MCF 10A (cell line): ENCODE measurements at regions not wholly inside any gene's neighbourhood (a gene's known extent, or its start where the extent isn't known, plus 50 kb on each side); places are given as distances from the start of the nearest gene placed in this dataset.

Source experiments
- BruUV-seq: library from RNA; stranded (reverse); fragments of 400-500 nt; replicated peaks from 2 replicates; lab custom pipeline; 2021; lab: Mats Ljungman, UMichigan
- CTCF ChIA-PET: fragments of 300-600 bp; sonication (Branson Sonifier 250); formaldehyde crosslinking; extraction: SDS; loops from one replicate; lab custom pipeline; 2021; ENCODE audit warnings: antibody characterized with exemption, inconsistent platforms; lab: Yijun Ruan, JAX
- POLR2A ChIA-PET: fragments of 300-600, 350-650 bp; sonication (Branson Sonifier 250); formaldehyde crosslinking; extraction: SDS; loops from one replicate; lab custom pipeline; 2020; ENCODE audit warnings: antibody characterized with exemption, inconsistent platforms; lab: Yijun Ruan, JAX
- DNase-seq: peaks from one replicate; pipeline ENCODE4 v3.0.0-alpha.2; 2018; ENCODE audit not compliant: unreplicated experiment
- H3K27ac Mint-ChIP-seq: one replicate; pipeline ENCODE4 v1.8.0; 2022; ENCODE audit warnings: mild to moderate bottlenecking, low read depth, mixed read lengths; ENCODE audit not compliant: unreplicated experiment
- H3K27me3 Mint-ChIP-seq: one replicate; pipeline ENCODE4 v1.8.0; 2022; ENCODE audit warnings: mixed read lengths; ENCODE audit not compliant: insufficient read depth, unreplicated experiment
- H3K36me3 Mint-ChIP-seq: one replicate; pipeline ENCODE4 v1.8.0; 2022; ENCODE audit warnings: mild to moderate bottlenecking, moderate library complexity, mixed read lengths; ENCODE audit not compliant: insufficient read depth, unreplicated experiment
- H3K4me1 Mint-ChIP-seq: one replicate; pipeline ENCODE4 v1.8.0; 2022; ENCODE audit warnings: mixed read lengths; ENCODE audit not compliant: insufficient read depth, unreplicated experiment
- H3K4me3 Mint-ChIP-seq: one replicate; pipeline ENCODE4 v1.8.0; 2022; ENCODE audit warnings: mild to moderate bottlenecking, moderate library complexity, mixed read lengths; ENCODE audit not compliant: unreplicated experiment
- H3K9me3 Mint-ChIP-seq: one replicate; pipeline ENCODE4 v1.8.0; 2022; ENCODE audit warnings: mixed read lengths; ENCODE audit not compliant: unreplicated experiment
- CTCF ChIP-seq: fragments of 200-600 bp; IDR thresholded peaks from one replicate; pipeline ENCODE4 v1.8.0; 2022; ENCODE audit warnings: antibody characterized with exemption, mild to moderate bottlenecking; ENCODE audit not compliant: unreplicated experiment
- intact Hi-C: fragments of 100-400 bp; cut with micrococcal nuclease; formaldehyde crosslinking; loops from 2 replicates; pipeline ENCODE4 v1.14.1; 2022

GRCh38 chr2:212672186-212672585 lies 133.6 kb upstream of the ERBB4 start:
- no peaks in the 10 kb centered on the region for H3K36me3 Mint-ChIP-seq
- no TSS peak for BruUV-seq
- DNase-seq: no peak
- H3K4me3 Mint-ChIP-seq: no peak overlapping the region
- H3K9me3 Mint-ChIP-seq: no peaks in the 10 kb centered on the region
- no peaks in the 10 kb centered on the region for H3K4me1 Mint-ChIP-seq
- H3K27ac Mint-ChIP-seq: no peak overlapping the region
- POLR2A ChIA-PET: no interaction called here
- TF ChIP-seq CTCF: no peak
- intact Hi-C loops: no loop called here
- CTCF ChIA-PET: no interaction called here
- H3K27me3 Mint-ChIP-seq: no peaks in the 10 kb centered on the region

GRCh38 chr2:212669761-212670160 lies 131.2 kb upstream of the ERBB4 start:
- Mint-ChIP-seq H3K9me3 (no peaks in the 10 kb centered on the region), H3K27ac (no peak overlapping the region), H3K27me3 (no peaks in the 10 kb centered on the region), H3K4me3 (no peak overlapping the region), H3K4me1 (no peaks in the 10 kb centered on the region), H3K36me3 (no peaks in the 10 kb centered on the region)
- BruUV-seq: no TSS peak
- no peak for TF ChIP-seq CTCF
- intact Hi-C loops: no loop called here
- DNase-seq: no peak
- CTCF ChIA-PET: interaction anchor here (0.6 kb wide), 1 partner anchor 923 kb away, joined by 3 read pairs; no protein-coding TSS in a partner anchor
- POLR2A ChIA-PET: no interaction called here

GRCh38 chr2:212667751-212668316 lies 129.2 kb upstream of the ERBB4 start:
- intact Hi-C loops: no loop called here
- no peak overlapping the region for H3K4me3 Mint-ChIP-seq
- BruUV-seq: no TSS peak
- no peaks in the 10 kb centered on the region for H3K9me3 Mint-ChIP-seq
- POLR2A ChIA-PET: interaction anchor here (0.7 kb wide), 1 partner anchor 21 kb away, joined by 3 read pairs; no protein-coding TSS in a partner anchor
- no peaks in the 10 kb centered on the region for H3K27me3 Mint-ChIP-seq
- no peak for TF ChIP-seq CTCF
- H3K4me1 Mint-ChIP-seq: no peaks in the 10 kb centered on the region
- DNase-seq: no peak
- CTCF ChIA-PET: interaction anchor here (0.6 to 1.1 kb wide), 2 partner anchors 13 to 19 kb away, joined by 3 read pairs; no protein-coding TSS in a partner anchor
- no peak overlapping the region for H3K27ac Mint-ChIP-seq
- no peaks in the 10 kb centered on the region for H3K36me3 Mint-ChIP-seq

GRCh38 chr2:212665948-212666347 lies 127.3 kb upstream of the ERBB4 start:
- Mint-ChIP-seq H3K27ac (no peak overlapping the region), H3K4me1 (no peaks in the 10 kb centered on the region), H3K4me3 (no peak overlapping the region), H3K9me3 (no peaks in the 10 kb centered on the region), H3K36me3 (no peaks in the 10 kb centered on the region), H3K27me3 (no peaks in the 10 kb centered on the region)
- BruUV-seq: no TSS peak
- TF ChIP-seq CTCF: no peak
- ChIA-PET POLR2A (no interaction called here), CTCF (no interaction called here)
- intact Hi-C loops: no loop called here
- no peak for DNase-seq
